ENCODE measurements at regions not wholly inside any gene's neighbourhood (a gene's known extent, or its start where the extent isn't known, plus 50 kb on each side); places are given as distances from the start of the nearest gene placed in this dataset.

GRCh38 chr13:34256236-34256635, 438.3 kb downstream of the RFC3 start:
- peak; percentile 32 to 62 for DNase-seq

DNA sequence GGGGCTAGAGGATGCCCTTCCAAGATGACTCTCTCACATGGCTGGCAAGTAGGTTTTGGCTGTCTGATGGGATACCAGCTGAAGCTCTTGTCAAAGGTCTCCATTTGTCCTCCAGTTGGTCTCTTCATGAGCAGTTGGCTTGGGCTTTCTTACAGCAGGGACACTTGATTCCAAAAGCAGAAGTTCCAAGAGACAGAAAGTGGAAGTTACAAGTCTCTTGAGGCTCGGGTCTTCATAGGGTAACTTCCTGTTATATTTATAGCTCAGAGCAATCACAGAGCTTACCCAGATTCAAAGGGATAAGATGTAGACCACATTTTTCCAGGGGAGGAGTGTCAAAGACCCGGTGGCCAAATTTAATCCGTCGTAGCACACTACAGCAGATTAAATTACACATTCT, 440.0 kb downstream of the RFC3 start:
- peak; percentile 84 to 87 for DNase-seq

DNA sequence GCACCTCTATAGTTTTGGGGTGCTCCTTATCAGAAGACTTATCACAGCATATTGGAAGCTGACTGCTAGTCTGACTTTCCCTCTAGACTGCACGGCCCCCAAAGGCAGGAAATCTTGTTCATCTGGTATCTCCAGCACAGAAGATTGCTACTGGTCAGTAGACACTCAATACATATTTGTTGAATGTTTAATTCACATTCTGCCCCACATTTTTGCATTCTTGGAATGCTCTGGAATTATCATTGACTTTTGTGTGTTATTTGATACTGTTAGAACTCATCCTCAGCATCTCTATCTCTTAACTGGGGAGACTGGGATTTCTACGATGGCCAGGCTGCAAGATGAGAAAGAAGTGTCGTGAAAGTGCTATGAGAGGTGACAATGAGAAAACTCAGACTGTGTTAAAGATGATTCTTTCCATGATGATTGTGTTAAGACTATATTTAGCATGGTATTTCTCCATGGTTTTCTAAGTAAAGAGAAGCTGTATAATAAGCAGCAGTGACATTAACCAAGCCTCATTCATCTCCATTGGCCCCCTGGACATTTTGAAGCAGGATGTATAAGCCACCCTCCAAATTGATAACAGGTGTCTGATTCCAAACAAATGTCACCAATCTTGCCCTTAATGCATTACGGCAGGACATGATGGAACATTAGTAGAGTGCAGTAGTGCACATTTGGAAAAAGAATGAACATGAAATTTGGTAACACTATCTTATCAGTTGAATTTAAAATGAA, 440.9 kb downstream of the RFC3 start:
- DNase-seq = no peak

DNA sequence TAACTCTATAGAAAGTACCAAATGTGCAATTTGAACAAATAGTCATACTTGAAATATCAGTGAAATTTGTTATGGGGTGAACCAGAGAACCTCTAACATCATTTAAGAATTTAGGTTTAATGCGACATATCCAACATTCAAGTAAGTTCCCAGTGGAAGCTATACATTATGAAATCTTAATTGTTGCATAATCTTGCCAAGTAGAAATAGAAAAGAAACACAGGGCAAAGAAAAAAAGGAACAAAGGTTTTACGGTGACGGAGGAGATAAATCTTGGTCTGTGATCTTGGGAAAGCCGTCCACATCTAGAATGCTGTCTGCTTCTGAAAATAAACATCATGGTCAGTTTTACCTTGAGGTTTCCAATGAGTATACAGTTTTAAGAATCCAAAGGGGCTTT, 445.7 kb downstream of the RFC3 start:
- DNase-seq = no peak

- no peak for DNase-seq
These were observed 447.2 kb downstream of the RFC3 start for GRCh38 chr13:34265046-34265679.

DNA sequence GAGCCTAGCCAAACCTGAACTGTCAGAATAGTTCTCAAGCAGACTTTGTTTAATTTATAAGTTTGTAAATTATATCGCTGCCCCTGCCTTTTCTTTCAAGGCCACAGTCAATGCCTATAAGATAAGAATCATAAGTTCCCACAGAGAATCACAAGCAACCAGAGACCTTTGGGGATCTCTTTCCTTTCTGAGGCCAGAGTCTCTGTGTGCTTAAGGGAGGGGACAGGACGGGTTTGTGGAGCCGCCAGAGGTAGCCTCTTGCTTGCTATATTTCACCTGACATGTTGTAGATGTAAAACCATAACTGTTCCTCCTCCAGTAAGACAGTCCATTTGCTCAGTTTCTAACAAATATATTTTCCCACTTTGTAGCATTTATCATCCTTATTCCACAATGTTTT, 458.8 kb downstream of the RFC3 start:
- DNase-seq = no peak

- DNase-seq = no peak
These were observed 460.0 kb downstream of the RFC3 start for GRCh38 chr13:34277936-34278335.

DNA sequence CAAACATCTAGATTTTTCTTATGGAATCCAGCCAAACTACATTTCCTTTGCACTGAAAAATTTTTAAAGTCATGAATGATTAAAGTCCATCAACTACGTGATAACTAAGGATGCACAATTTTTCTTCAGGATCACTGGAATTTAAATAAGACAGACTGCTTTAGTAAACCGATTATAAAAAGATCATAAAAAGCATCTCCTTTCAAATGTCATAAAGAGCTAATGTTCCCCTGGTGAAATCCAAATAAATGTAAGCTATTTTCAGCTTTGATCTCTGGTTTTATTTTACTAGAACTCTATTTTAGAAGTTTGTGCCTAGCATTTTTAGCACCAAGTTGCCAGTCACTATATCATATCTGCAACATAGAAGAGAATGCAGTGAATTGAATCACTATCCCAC, 460.8 kb downstream of the RFC3 start:
- DNase-seq = no peak

DNA sequence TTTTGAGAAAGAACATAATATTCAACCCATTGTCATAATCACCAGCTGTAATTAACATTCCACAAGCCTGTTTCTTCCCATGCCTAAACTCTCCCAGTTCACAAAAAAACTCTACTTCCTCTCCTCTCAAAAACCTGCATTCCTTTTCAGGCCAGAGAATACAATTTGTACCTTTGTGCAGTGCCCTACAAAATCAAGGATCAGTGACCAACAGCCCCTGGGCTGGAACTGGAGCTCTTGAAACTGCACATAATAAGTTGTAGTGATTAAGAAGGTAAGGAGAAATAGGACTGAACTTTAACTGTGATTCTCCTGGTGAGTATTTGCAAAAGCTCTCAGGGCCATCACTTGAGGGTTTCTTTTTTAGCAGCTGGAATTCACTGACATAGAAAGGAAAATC, 472.7 kb downstream of the RFC3 start:
- DNase-seq = no peak

DNA sequence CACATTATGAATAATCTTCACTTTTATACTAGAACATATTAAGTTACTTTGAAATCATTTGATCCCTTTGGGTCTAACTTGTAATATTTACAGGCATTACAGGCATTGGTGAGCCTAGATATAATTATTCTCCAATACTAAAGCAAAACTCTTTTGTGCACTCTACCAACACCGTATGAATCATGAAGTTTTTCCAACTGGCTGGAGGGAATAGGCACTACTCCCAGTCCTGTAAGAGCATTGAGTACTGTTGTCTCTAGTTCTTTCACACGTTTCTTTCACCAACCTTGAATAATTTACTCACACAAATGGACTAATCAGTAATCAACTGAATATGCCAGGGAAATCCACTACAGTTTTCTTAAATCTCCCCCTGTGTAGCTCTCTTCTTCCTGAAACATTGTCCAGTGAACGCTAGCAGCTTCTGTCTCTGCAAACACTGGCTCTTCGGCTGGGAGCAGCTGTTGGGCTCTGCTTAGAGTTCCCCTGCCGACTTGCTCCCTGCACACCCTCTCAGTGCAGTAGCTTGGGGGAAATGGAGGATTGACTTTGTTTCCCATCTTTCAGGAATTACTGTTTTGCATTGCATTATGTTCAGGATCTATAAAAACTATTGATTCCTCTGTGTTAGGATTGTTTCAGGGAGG, 476.7 kb downstream of the RFC3 start:
- DNase-seq = no peak

DNA sequence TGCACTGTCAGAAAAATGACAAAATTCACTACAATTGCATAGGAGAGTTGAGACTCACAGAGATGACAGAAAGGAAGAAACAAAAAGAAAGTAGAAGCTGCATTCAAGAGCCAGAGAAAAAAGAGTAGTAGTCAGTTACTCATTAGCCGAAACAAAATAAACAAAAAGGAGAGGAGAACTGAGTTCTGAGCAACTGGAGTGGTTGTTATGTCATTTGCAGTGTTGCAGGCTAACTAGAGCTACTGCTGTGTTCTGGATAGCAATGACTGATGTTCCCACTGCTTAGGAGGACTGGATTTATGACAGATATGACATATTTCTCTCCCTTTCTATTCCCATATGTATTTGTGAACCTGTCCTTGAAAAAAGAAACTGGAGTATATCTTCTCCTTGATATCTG, 482.6 kb downstream of the RFC3 start:
- DNase-seq = peak in 1 of 2 experiments; percentile 2

DNA sequence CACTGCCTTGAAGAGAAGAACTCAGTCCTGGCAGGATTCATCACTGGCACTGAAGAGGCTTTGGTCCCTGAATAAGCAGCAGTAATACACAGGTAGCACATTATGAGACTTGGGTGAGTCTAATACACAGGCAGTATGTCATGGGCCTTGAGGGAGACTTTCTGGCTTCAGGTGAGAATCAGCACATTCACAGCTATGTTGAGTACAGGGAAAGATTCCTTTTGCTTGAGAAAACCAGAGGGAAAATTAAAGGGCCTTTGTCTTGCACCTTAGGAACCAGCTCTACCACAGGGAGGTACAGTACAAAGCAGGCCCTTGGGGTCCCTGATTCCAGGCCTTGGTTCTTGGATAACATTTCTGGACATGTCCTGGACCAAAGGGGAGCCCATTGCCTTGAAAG, 484.6 kb downstream of the RFC3 start:
- DNase-seq = no peak

- no peak for DNase-seq
These were observed 485.4 kb downstream of the RFC3 start for GRCh38 chr13:34303346-34303745.

- no peak for DNase-seq
These were observed 489.7 kb downstream of the RFC3 start for GRCh38 chr13:34307607-34308006.

DNA sequence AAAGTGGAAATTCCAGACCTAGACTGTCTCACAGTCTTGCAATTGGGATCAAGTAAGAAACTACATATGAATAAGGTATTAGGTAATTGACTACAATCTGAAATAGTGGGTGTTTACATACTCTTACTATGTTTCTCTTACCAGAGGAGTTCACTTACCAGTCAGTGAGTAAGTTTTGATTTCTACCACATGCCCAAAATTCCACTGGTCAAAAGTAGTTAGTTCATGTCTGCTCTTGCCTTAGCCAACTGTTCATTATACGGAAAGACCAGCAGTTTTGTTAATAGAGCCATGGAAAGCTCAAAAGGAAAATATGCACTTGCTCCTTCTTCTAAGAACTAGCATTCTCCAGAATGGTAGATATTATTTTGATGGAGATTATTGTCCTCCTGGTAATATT, 490.8 kb downstream of the RFC3 start:
- DNase-seq = no peak

DNA sequence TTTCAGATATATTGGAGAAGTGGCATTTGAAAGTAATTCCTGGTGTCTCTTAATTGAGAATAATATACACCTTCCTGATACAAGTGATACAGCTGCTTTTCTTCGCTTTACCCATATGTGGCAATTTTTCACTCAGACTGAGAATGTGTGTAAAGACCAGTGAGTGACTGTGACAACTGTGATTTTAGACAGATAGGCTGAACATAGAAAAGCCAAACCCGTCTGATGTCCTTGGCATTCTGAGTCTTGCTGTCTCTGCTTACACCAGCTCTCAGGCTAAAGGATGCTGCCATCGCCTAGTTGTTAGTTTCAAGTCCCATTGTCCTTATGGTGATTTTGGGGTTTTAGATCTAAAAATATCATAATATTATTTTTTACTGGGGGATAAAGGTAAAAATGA, 492.6 kb downstream of the RFC3 start:
- no peak for DNase-seq

- no peak for DNase-seq
These were observed 493.3 kb downstream of the RFC3 start for GRCh38 chr13:34311251-34311650.

DNA sequence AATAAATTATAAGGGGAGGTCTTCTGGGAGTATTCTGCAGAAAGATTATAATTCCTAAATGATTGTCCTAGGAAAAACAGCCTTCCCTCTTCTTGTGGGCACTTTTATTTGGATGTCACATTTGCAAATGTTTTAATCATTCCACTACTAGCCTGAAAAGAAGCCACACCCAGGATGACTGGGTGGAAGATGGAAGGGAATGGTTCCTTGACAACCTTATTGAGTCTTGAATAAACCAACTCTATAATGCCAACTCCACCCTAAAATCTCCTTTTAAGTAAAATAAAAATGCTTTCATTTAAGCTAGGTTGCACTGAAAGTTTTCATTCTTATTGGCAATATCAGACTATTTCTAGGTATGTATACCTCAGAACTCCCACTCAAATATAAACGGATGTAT, 494.6 kb downstream of the RFC3 start:
- DNase-seq = no peak

- DNase-seq = no peak
These were observed 502.1 kb downstream of the RFC3 start for GRCh38 chr13:34320084-34320483.

GRCh38 chr13:34322014-34322742, 504.2 kb downstream of the RFC3 start:
- DNase-seq = no peak

GRCh38 chr13:34322743-34323074, 504.8 kb downstream of the RFC3 start:
- DNase-seq = no peak

DNA sequence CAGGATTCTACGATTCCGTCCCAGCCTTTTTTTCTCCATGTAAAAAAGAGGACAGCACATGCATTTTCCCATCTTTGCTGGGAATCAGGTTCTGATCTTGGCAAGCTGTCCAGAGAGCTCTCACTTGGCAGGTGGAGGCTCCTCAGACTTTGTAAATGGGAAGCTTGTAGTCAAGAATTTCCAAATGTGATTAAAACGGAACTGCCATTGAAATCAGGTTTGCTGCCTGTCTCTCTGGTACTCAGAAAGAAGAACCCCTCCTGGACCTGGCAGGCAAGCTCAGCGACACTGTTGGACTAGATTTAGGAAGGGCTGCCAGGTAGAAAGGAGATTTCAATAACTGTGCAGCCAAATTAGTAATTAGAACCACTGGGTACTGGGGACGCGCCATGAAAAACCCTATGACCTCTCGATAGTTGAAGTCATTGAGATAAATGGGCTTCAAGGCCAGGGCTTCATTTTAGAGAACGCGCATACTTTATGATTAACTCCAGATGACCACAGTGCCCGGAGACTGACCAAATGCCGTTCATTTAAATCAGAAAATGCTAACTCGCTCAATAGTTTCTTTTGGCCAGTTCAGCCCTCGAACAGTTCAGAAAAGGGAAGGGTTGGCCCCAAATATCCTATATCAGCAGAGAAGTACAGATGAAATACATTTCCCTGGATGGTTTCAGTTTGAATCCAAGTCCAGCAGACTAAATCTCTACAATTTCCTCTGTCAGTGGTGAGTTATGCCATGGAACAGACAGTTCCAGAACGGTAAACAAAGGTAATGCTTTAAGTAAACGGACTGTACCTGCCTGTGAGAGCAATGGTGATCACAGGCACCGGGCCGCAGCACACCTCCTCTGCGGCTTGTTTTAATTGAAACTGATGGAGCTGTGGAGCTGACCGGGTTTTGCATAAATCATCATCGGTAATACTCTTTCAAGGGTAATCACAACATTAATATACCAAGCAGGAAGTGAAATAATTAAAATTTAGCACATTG, 517.4 kb downstream of the RFC3 start:
- peak in 1 of 2 experiments; percentile 29 for DNase-seq

- no peak for DNase-seq
These were observed 520.2 kb downstream of the RFC3 start for GRCh38 chr13:34338102-34338501.
